Adrenal gland (tissue), 5 donors: ENCODE measurements at regions not wholly inside any gene's neighbourhood (a gene's known extent, or its start where the extent isn't known, plus 50 kb on each side); places are given as distances from the start of the nearest gene placed in this dataset.

ENCODE experiments used
- CTCF ChIP-seq, 6 experiments: fragments of 450-650 bp in 4 of 6; fragments of 200-600 bp in 2 of 6; sonication (generic) in 1 of 6; IDR thresholded peaks; 1 replicate in 5 of 6; 2 replicates in 1 of 6; pipeline versions ENCODE4 v1.5.1 to v1.8.0; 2016 to 2021; ENCODE audit warnings: antibody characterized with exemption in 6 of 6, mild to moderate bottlenecking in 2 of 6, moderate library complexity in 1 of 6
- POLR2A ChIP-seq, 2 donors: fragments of 450-650 bp; IDR thresholded peaks; one replicate each; pipeline ENCODE4 v1.6.1; 2017; ENCODE audit warnings: antibody characterized with exemption in 2 of 2, mild to moderate bottlenecking in 2 of 2, moderate library complexity in 1 of 2
- donor health status: DM: no; HTN: no; CAD: no.

- TF ChIP-seq POLR2A (IDR thresholded peaks at IDR 0.05), result no peak
- TF ChIP-seq CTCF (IDR thresholded peaks at IDR 0.05), result no peak
These were observed 2025.6 kb upstream of the LRRTM1 start for GRCh38 chr2:82330155-82330554.
